A673 (cell line): ENCODE measurements at regions not wholly inside any gene's neighbourhood (a gene's known extent, or its start where the extent isn't known, plus 50 kb on each side); places are given as distances from the start of the nearest gene placed in this dataset.

Experiments
- EZH2 ChIP-seq: fragments of 200-600 bp; sonication (generic); IDR thresholded peaks from 2 replicates; pipeline ENCODE4 v1.6.1; 2017; ENCODE audit warnings: borderline replicate concordance, low read depth, mild to moderate bottlenecking, mixed read lengths, antibody characterized with exemption, low read length; ENCODE audit not compliant: poor library complexity, severe bottlenecking
- TF ChIP-seq, protein P1 (sequence below): fragments of 300-800, 200-600 bp; sonication (generic); conservative IDR thresholded peaks from 2 replicates; pipeline ENCODE4 v1.5.1; 2017; ENCODE audit warnings: low read depth, mild to moderate bottlenecking, antibody characterized with exemption, low read length, moderate library complexity, mixed read lengths

DNA sequence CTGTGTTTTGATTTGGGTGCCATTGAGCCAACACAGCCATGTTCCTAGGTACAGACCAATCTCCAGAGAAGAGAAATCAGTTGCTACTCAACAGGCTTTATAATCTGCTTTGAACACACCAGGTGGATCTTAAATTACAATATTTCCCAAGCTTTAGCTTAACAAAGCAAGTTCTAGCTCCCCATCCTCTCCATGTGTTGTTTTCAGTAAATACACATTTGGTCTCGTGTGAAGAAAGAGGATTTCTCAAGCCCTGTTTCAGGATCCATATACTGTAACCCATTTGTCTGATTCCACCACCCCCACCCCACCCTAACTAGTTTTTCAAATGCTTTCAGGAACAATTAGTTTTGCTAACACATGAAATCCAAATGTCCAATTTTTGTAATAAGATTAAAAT is 109.6 kb upstream of the NIPBL start:
- TF ChIP-seq, protein P1, sequence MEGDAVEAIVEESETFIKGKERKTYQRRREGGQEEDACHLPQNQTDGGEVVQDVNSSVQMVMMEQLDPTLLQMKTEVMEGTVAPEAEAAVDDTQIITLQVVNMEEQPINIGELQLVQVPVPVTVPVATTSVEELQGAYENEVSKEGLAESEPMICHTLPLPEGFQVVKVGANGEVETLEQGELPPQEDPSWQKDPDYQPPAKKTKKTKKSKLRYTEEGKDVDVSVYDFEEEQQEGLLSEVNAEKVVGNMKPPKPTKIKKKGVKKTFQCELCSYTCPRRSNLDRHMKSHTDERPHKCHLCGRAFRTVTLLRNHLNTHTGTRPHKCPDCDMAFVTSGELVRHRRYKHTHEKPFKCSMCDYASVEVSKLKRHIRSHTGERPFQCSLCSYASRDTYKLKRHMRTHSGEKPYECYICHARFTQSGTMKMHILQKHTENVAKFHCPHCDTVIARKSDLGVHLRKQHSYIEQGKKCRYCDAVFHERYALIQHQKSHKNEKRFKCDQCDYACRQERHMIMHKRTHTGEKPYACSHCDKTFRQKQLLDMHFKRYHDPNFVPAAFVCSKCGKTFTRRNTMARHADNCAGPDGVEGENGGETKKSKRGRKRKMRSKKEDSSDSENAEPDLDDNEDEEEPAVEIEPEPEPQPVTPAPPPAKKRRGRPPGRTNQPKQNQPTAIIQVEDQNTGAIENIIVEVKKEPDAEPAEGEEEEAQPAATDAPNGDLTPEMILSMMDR = no peak
- no peak for TF ChIP-seq EZH2
